Uterus (tissue), 2 donors: ENCODE measurements at regions not wholly inside any gene's neighbourhood (a gene's known extent, or its start where the extent isn't known, plus 50 kb on each side); places are given as distances from the start of the nearest gene placed in this dataset.

Source experiments
- CTCF ChIP-seq, 4 experiments: fragments of 200-600 bp in 2 of 4; fragments of 450-650 bp in 2 of 4; sonication (generic) in 2 of 4; IDR thresholded peaks; one replicate each; pipeline ENCODE4 v1.5.1; 2016 to 2019; ENCODE audit warnings: antibody characterized with exemption in 4 of 4, mild to moderate bottlenecking in 2 of 4, moderate library complexity in 1 of 4
- POLR2A ChIP-seq, 2 donors: fragments of 450-650 bp; IDR thresholded peaks; one replicate each; pipeline ENCODE4 v1.6.1; 2016; ENCODE audit warnings: antibody characterized with exemption in 2 of 2, mild to moderate bottlenecking in 1 of 2, moderate library complexity in 1 of 2

DNA sequence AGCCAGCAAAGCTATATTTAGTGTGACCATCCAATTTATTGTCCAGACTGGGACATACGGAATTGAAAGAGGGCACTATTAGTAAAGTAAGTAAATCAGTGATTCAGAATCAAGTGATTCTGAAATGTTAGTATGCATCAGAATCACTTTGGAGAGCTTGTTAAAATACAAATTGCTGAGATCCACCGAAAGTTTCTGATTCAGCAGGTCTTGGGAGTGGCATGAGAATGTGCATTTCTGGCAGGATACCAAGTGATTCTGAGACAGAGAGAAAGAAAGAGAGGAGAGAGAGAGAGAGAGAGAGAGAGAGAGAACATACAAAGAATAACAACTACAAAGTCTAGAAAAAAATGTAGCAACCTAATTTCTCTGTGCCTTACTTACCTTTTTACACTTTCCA, 65.4 kb upstream of the ASTN2 start:
- no peak for TF ChIP-seq POLR2A (IDR thresholded peaks at IDR 0.05)
- no peak for TF ChIP-seq CTCF (IDR thresholded peaks at IDR 0.05)
